ENCODE measurements at regions not wholly inside any gene's neighbourhood (a gene's known extent, or its start where the extent isn't known, plus 50 kb on each side); places are given as distances from the start of the nearest gene placed in this dataset.
"Not testable (repeated sequence)": the region's sequence is repeated elsewhere in the genome, so short reads cannot be mapped to it uniquely, and the experiment has no call there.

DNA sequence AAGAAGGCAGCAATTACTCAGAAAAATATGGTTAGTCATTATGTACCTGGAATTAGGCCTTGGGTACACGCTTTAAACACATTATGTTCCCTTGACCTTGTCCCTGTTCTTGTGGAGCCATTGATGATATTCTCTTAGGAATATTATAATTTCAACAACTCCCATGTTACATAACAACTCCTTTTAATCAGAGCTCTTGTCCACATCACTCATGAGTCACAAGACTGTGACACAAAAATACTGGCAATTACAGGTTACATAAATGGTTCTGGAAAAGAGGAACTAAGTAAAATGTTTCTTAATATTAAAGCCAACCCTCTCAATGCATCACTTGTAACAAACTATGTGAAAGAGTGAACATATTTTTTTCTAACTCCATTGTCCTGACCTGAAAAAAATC lies 143.8 kb upstream of the PCLO start:
- ATAC-seq = no peak
- intact Hi-C loops (cut with DNase I) = no loop called here
- no peak for DNase-seq (ENCODE audit: missing footprints)

- ATAC-seq = no peak
- no peak for DNase-seq (ENCODE audit: missing footprints)
- intact Hi-C loops (cut with DNase I) = no loop called here
Observed at GRCh38 chr7:83305027-83305426, 142.3 kb upstream of the PCLO start.

GRCh38 chr7:83301416-83301815 lies 138.7 kb upstream of the PCLO start:
- ATAC-seq (no peak), DNase-seq (ENCODE audit: missing footprints) (no peak)
- intact Hi-C loops (cut with DNase I) = no loop called here

- DNase-seq (ENCODE audit: missing footprints) = no peak
- ATAC-seq = no peak
- intact Hi-C loops (cut with DNase I) = no loop called here
Observed at GRCh38 chr7:83290211-83290610, 127.5 kb upstream of the PCLO start.

DNA sequence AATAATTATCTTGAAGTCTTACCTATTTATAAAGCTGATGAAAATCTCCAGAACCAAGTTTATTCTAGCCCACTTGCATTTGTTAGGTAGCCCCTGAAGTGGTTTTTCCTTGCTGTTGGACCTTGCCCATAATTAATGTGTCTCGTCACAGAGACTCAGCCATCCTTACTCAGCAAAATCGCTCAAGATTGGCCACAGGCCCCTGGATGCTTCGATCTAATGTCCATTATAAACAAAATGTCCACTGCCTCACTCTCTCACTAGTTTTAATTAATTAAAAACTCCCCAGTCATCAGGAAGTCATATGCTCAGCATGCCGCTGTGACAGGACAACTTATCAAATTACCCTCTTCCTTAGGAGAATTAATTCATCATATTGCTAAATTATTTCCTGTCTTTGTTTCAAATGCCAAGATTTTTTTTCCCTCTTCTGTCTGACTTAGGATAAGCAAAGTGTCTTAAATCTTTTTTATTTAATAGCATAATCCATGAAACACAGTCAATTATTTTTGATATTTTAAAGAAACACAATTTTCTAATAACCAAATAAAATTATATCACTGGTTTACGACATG lies 126.8 kb upstream of the PCLO start:
- DNase-seq (ENCODE audit: missing footprints) = no peak
- intact Hi-C loops (cut with DNase I) = no loop called here
- ATAC-seq = no peak

DNA sequence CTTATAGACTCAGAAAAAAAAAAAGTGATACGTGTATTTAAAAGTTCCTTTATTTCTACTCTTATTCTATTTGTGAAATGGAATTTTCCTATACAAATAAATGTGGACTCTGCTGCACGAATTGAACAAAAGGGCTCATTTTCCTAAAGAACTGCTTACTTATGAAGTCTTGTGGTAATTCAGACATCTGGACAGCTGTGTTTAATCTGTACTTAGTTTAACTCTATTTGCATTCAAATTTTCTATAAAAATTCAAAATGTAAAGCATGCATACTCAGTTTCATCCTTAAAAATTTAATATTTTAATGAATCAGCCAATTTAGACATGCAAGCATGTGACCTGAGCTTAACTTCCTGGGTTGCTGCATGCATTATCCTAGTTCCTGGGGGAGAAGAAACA lies 118.0 kb upstream of the PCLO start:
- no peak for DNase-seq (ENCODE audit: missing footprints)
- ATAC-seq = no peak
- intact Hi-C loops (cut with DNase I) = no loop called here

GRCh38 chr7:83276250-83276649 lies 113.6 kb upstream of the PCLO start:
- DNase-seq (ENCODE audit: missing footprints) (no peak), ATAC-seq (no peak)
- intact Hi-C loops (cut with DNase I) = no loop called here

DNA sequence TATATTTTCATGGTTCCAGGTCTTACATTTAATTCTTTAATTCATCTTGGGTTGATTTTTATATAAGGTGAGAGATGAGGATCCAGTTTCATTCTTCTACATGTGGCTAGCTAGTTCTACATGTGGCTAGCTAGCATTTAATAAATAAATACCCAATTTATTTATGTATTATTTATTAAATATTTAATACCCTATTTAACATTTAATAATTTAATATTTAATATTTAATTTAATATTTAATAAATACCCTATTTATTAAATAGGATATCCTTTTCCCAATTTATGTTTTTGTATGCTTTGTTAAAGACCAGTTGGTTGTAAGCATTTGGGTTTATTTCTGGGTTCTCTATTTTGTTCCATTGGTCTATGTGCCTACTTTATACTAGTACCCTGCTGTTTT lies 111.0 kb upstream of the PCLO start:
- ATAC-seq = no peak
- DNase-seq (ENCODE audit: missing footprints) = no peak
- intact Hi-C loops (cut with DNase I) = loop anchor here (5.0 kb wide), 1 partner anchor 461 kb away; no protein-coding TSS in a partner anchor

DNA sequence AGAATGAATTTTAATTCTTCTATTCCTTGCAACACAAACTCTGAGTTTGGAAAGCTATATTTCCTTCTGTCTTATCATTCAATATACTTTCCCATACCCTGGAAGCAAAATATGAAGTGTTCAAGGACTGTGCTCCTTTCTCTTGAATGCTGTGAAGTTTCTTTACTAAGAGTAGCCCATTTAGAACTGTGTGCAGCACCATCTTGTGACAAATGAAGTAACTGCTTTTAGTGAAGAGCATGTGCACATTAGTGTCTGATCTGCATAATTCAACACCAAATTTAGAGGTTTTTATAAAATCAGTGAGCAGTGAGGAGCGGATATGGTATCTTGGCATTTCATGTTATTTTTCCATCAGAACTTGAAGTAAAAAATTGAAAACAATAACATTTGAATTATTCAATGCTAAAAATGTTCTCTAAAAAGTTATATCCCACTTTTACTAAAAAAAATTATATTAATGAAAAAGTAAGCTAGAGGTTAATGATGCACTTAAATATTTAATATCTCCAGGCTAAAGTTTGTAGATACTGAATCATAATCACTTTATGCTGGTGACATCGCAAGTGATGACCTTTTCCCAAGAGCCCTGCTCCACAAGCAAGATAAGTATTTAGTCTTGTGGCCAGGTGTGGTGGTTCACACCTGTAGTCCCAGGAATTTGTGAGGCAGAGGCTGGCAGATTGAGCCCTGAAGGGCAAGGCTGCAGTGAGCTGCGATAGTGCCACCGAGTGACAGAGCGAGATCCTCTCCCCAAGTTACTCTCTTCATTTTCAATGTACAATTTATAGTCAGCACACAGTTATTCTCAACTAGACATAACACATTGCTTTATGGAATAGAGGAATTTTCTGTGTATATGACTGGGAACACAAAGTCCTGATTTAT lies 108.8 kb upstream of the PCLO start:
- intact Hi-C loops (cut with DNase I) = loop anchor here (5.0 kb wide), 1 partner anchor 459 kb away; no protein-coding TSS in a partner anchor
- ATAC-seq (no peak), DNase-seq (ENCODE audit: missing footprints) (no peak)

DNA sequence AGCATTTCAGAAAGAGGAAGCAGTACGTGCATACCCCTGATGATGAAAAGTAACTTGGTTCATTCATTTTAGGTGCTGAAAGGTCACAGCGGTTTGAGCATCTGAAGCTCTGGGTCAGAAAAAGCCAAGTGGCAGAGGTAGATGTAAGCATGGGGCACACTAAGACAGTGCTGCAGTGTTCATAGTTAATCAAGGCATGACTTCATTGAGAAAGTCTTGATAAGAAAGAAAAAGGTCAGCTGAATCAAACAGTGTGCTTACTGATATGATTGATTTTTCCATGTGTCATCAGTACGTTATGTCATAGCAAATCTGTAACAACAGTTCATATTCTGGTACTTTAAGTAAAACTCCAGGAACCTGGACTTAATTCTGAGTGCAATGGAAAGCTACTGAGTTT lies 107.7 kb upstream of the PCLO start:
- no peak for DNase-seq (ENCODE audit: missing footprints)
- ATAC-seq = no peak
- intact Hi-C loops (cut with DNase I) = loop anchor here (5.0 kb wide), 1 partner anchor 458 kb away; no protein-coding TSS in a partner anchor

GRCh38 chr7:83267141-83267631 lies 104.5 kb upstream of the PCLO start:
- intact Hi-C loops (cut with DNase I) = no loop called here
- DNase-seq (ENCODE audit: missing footprints) = no peak
- no peak for ATAC-seq

DNA sequence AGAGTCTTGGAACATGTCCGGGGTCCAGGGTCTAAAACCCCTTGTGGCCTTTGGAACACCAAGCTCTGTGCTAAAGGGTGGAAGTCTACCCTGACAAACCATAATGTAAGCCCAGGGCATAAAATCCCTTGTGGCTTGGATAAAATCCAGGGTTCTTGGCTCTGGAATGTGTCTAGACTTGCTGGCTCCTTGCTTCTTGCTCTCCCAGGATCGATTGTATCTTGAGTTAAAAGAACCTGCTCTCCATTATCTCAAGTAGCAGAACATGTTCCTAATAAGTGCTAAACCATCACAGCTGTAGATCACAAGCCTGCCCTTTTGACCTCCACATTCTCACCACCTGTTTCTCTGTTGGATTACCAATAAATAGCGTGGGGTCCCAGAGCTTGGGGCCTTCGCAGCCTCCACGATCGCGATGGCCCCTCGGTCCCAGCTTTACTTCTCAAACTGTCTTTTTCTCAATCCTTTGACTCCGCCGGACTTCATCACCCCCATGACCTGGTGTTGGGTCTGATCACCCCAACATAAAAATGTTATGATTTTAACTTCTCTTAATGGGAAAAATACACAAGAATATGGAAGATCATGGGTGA lies 100.9 kb upstream of the PCLO start:
- DNase-seq (ENCODE audit: missing footprints); ATAC-seq; intact Hi-C loops (cut with DNase I): not testable (repeated sequence)

GRCh38 chr7:83259064-83259463 lies 96.4 kb upstream of the PCLO start:
- no peak for ATAC-seq
- intact Hi-C loops (cut with DNase I) = no loop called here
- DNase-seq (ENCODE audit: missing footprints) = no peak

- no peak for ATAC-seq
- intact Hi-C loops (cut with DNase I) = no loop called here
- no peak for DNase-seq (ENCODE audit: missing footprints)
Observed at GRCh38 chr7:83248000-83248399, 85.3 kb upstream of the PCLO start.

- intact Hi-C loops (cut with DNase I); ATAC-seq; DNase-seq (ENCODE audit: missing footprints): not testable (repeated sequence)
Observed at GRCh38 chr7:83219231-83219630, 56.5 kb upstream of the PCLO start.

GRCh38 chr7:83212883-83213282 lies 50.2 kb upstream of the PCLO start:
- ATAC-seq (no peak), DNase-seq (ENCODE audit: missing footprints) (no peak)
- intact Hi-C loops (cut with DNase I) = no loop called here

Measured in Right ventricle myocardium inferior (tissue), 1 donor.